DOHH2 (cell line): ENCODE measurements at regions not wholly inside any gene's neighbourhood (a gene's known extent, or its start where the extent isn't known, plus 50 kb on each side); places are given as distances from the start of the nearest gene placed in this dataset.

ENCODE experiments used
- H3F3A ChIP-seq: fragments of 200-600 bp; sonication (generic), shearing (Covaris generic); 2 replicates; pipeline ENCODE4 v1.6.0; 2016; ENCODE audit warnings: antibody characterized with exemption, mild to moderate bottlenecking; ENCODE audit not compliant: control insufficient read depth, insufficient read depth
- H3K27ac ChIP-seq: fragments of 200-600 bp; sonication (generic); 2 replicates; pipeline ENCODE4 v1.5.1; 2014; ENCODE audit warnings: low read depth, mild to moderate bottlenecking, low read length, moderate library complexity
- H3K27me3 ChIP-seq: fragments of 200-600 bp; sonication (generic); 2 replicates; pipeline ENCODE4 v1.6.1; 2014; ENCODE audit warnings: mild to moderate bottlenecking, low read length, mixed read lengths; ENCODE audit not compliant: control insufficient read depth
- H3K36me3 ChIP-seq: fragments of 200-600 bp; sonication (generic); 2 replicates; pipeline ENCODE4 v1.6.1; 2014; ENCODE audit warnings: mild to moderate bottlenecking, low read length, moderate library complexity, mixed read lengths; ENCODE audit not compliant: control insufficient read depth
- H3K4me1 ChIP-seq: fragments of 200-600 bp; sonication (generic); 2 replicates; pipeline ENCODE4 v1.6.1; 2014; ENCODE audit warnings: mild to moderate bottlenecking, low read length, mixed read lengths; ENCODE audit not compliant: control insufficient read depth
- H3K4me2 ChIP-seq: fragments of 200-600 bp; sonication (generic); 2 replicates; pipeline ENCODE4 v1.6.0; 2014; ENCODE audit warnings: mild to moderate bottlenecking, low read length, moderate library complexity
- H3K4me3 ChIP-seq: fragments of 200-600 bp; sonication (generic); 2 replicates; pipeline ENCODE4 v1.5.1; 2014; ENCODE audit warnings: mild to moderate bottlenecking, low read length, mixed read lengths
- H3K79me2 ChIP-seq: fragments of 200-600 bp; sonication (generic); 2 replicates; pipeline ENCODE4 v1.6.1; 2014; ENCODE audit warnings: mild to moderate bottlenecking, low read length, mixed read lengths; ENCODE audit not compliant: control insufficient read depth
- H3K9me2 ChIP-seq: fragments of 200-600 bp; sonication (generic); replicated peaks from 2 replicates; pipeline ENCODE4 v1.6.1; 2014; ENCODE audit warnings: mild to moderate bottlenecking, low read length, mixed read lengths; ENCODE audit not compliant: control insufficient read depth
- H3K9me3 ChIP-seq: fragments of 200-600 bp; sonication (generic); 2 replicates; pipeline ENCODE4 v1.6.1; 2014; ENCODE audit warnings: antibody characterized with exemption, low read length, mixed read lengths; ENCODE audit not compliant: control insufficient read depth, insufficient read depth
- H4K20me1 ChIP-seq: fragments of 200-600 bp; sonication (generic); 2 replicates; pipeline ENCODE4 v1.6.0; 2014; ENCODE audit warnings: low read depth, mild to moderate bottlenecking, antibody characterized with exemption, low read length, moderate library complexity; ENCODE audit not compliant: control insufficient read depth, insufficient read depth
- CTCF ChIP-seq: fragments of 200-600 bp; sonication (generic); IDR thresholded peaks from one replicate; pipeline ENCODE4 v1.5.1; 2014; ENCODE audit warnings: antibody characterized with exemption, mild to moderate bottlenecking, low read depth, low read length; ENCODE audit not compliant: poor library complexity, severe bottlenecking
- EZH2phosphoT487 ChIP-seq: fragments of 200-600 bp; sonication (generic); IDR thresholded peaks from 2 replicates; pipeline ENCODE4 v1.6.1; 2017; ENCODE audit warnings: borderline replicate concordance, mild to moderate bottlenecking, antibody characterized with exemption, low read length, moderate library complexity, mixed read lengths

GRCh38 chr5:98168871-98169270 lies 604.6 kb upstream of the RGMB start:
- no peak overlapping the region for H3K27ac ChIP-seq
- H3F3A ChIP-seq = no peaks in the 10 kb centered on the region
- H3K4me2 ChIP-seq = no peak overlapping the region
- no peaks in the 10 kb centered on the region for H3K79me2 ChIP-seq
- H3K27me3 ChIP-seq = no peaks in the 10 kb centered on the region
- no peak for TF ChIP-seq EZH2phosphoT487
- no peak for TF ChIP-seq CTCF
- no peaks in the 10 kb centered on the region for H3K9me2 ChIP-seq
- H3K9me3 ChIP-seq = no peaks in the 10 kb centered on the region
- no peaks in the 10 kb centered on the region for H3K36me3 ChIP-seq
- no peaks in the 10 kb centered on the region for H3K4me1 ChIP-seq
- no peaks in the 10 kb centered on the region for H4K20me1 ChIP-seq
- H3K4me3 ChIP-seq = no peak overlapping the region

GRCh38 chr5:98170994-98171393 lies 602.5 kb upstream of the RGMB start:
- TF ChIP-seq CTCF (no peak), EZH2phosphoT487 (no peak)
- H3K36me3 ChIP-seq = no peaks in the 10 kb centered on the region

GRCh38 chr5:98173334-98173733 lies 600.1 kb upstream of the RGMB start:
- H3K27ac ChIP-seq = no peak overlapping the region
- H3K9me2 ChIP-seq = no peaks in the 10 kb centered on the region
- TF ChIP-seq CTCF = no peak
- H3K4me1 ChIP-seq = no peaks in the 10 kb centered on the region
- H3K36me3 ChIP-seq = no peaks in the 10 kb centered on the region
- no peaks in the 10 kb centered on the region for H4K20me1 ChIP-seq
- H3K4me3 ChIP-seq = no peak overlapping the region
- H3F3A ChIP-seq = no peaks in the 10 kb centered on the region
- no peak overlapping the region for H3K4me2 ChIP-seq
- H3K27me3 ChIP-seq = no peaks in the 10 kb centered on the region
- no peaks in the 10 kb centered on the region for H3K9me3 ChIP-seq
- H3K79me2 ChIP-seq = no peaks in the 10 kb centered on the region

More at GRCh38 chr5:98170994-98171393, 602.5 kb upstream of the RGMB start:
- Histone ChIP-seq H3K27me3 (no peaks in the 10 kb centered on the region), H3K79me2 (no peaks in the 10 kb centered on the region), H3K27ac (no peak overlapping the region), H3F3A (no peaks in the 10 kb centered on the region), H3K4me3 (no peak overlapping the region), H3K4me2 (no peak overlapping the region), H4K20me1 (no peaks in the 10 kb centered on the region), H3K9me3 (no peaks in the 10 kb centered on the region), H3K4me1 (no peaks in the 10 kb centered on the region), H3K9me2 (no peaks in the 10 kb centered on the region)

- Histone ChIP-seq H4K20me1 (no peaks in the 10 kb centered on the region), H3K27ac (no peak overlapping the region), H3K4me1 (no peaks in the 10 kb centered on the region), H3K27me3 (no peaks in the 10 kb centered on the region), H3K4me3 (no peak overlapping the region), H3K4me2 (no peak overlapping the region), H3K9me2 (no peaks in the 10 kb centered on the region), H3K9me3 (0 out of 2 replicates have a peak, but pooled peaks cover 5% of the 10 kb centered on the region), H3F3A (no peaks in the 10 kb centered on the region), H3K79me2 (no peaks in the 10 kb centered on the region), H3K36me3 (no peaks in the 10 kb centered on the region)
- TF ChIP-seq CTCF = no peak
- TF ChIP-seq EZH2phosphoT487 = no peak
Observed at GRCh38 chr5:98175474-98175873, 598.0 kb upstream of the RGMB start.
